Effector CD8-positive, alpha-beta T cell (primary cell): ENCODE measurements at regions not wholly inside any gene's neighbourhood (a gene's known extent, or its start where the extent isn't known, plus 50 kb on each side); places are given as distances from the start of the nearest gene placed in this dataset.
"Not testable (repeated sequence)": the region's sequence is repeated elsewhere in the genome, so short reads cannot be mapped to it uniquely, and the experiment has no call there.

Experiments
- DNase-seq: peaks from one replicate; lab custom pipeline; 2025; lab: John Stamatoyannopoulos, UW

DNA sequence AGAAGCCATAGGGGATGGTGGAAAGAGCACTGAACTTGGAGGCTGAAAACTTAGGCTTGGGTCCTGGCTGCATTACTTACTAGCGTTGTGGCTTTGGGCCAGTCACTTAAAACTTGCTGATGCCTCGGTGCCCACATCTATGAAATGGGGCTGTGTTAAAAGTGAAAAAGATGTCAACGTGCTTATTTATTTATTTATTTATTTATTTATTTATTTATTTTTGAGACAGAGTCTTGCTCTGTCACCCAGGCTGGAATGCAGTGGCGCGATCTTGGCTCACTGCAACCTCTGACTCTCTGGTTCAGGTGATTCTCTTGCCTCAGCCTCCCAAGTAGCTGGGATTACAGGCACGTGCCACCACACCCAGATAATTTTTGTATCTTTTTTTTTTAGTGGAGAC is 94.3 kb downstream of the MRM1 start:
- not testable (repeated sequence) for DNase-seq

DNA sequence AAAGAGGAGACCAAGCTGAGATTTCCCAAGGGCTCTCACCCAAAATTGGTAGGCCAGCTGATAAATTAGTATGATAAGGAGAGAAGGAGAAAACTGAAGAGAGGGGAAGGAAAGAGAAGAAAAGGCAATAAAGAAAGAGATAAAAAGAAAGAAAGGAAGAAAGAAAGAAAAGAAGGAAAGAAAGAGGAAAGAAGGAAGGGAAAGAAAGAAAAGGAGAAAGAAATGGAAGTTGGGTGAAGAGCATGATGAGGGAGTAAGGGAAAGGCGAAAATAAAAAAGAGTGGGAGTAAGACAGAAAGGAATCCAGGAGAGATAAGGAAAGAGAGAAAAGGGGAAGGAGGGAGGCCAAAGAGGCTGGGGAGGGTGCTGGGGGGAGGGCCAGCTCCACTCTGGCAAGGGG is 95.4 kb downstream of the MRM1 start:
- DNase-seq: no peak

DNA sequence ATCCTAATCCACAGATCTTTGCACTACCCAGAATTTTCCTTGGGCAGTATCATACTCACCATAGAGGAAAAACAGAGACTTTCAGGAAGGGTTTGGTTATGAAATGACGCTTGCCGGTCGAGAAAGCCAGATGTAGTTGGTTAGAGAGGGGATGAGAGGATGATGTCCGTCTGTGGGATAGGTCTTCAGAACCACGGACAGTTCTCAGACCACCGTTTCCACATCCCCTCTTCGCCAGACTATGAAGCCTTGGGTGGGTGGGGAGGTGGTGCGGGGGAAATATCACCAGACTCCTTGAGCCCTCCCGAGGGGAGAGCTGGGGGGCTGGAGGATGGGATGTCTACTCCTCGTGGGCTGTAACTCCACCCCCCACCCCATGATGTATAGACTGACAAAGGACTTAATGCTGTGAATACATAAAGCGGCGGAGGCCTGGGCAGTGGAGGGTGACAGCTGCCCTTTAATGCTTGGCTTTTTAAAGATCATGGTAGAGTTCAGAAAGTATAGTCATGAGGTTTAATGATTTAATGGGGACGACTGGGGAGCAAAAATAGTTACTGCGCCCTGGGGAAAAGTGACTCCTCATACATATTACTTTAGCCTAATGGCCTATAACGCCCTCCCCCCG is 96.6 kb downstream of the MRM1 start:
- no peak for DNase-seq

DNA sequence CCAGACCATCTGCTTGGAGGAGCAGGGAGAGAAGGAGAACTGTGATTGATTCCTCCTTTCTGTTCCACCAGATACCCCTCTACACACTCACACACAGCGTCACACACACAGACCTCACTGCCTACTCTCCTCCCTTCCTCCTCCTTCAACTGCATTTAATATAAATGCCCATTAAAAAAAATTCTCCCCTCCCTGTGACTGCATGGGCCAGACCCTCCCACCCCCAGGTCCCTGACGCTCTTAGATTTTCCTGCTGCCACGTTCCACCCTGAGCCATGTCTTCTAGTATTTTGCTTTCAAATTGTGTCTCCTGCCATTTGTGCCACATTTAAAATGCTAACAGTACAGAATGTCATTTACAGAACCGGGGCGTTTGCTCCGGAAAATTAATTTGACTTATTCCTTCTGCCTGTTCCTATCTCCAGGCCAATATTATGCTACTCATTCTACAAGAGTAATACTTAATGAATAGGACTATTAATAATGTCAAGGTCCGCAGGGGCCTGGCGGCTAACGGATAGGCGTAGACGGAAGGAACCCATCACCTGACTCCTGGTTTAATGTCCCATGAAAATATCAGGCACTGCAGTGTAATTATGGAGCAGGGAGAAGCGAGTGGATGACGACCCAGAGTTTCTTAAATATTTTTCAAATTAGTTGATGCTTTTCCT is 100.2 kb downstream of the MRM1 start:
- DNase-seq: no peak

DNA sequence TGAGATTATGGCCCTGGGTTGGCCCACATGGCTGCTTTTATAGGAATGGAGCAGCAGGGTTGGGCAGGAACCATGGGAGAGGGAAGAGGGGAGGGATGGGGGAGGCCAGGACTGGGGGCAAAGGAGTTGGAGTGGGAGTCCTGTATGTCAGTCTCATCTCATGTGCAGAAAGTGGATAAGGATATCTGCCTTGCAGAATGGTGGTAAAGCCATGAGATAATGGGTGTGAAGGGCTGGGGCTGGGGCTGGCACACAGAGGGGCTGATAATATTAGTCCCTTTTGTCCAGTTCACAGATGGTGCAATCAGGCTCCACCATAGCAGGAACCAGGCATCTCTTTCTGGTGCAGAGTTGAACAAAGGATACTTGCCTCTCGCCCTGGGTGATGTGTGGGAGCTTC is 101.3 kb downstream of the MRM1 start:
- no peak for DNase-seq

DNA sequence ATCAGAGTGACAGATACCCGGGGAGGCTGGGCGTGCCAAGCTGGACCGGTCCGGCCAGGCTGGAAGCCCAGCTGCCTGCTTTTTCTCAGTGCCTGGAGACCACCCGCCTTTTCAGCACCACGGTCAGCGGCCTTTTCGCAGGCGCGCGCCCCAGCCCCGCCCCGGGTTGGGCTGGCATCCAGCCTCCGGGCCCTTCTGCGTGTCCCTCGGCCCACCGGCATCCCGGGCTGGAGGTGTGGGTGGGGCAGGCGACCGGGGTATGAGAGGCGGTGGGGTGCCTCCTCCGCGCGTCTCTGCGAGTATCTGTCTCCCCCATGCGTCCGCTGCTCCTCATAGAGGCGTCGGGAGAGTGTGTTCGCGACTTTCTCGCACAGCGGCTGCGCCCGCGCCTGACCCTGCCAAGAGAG is 102.5 kb downstream of the MRM1 start:
- DNase-seq: no peak

DNA sequence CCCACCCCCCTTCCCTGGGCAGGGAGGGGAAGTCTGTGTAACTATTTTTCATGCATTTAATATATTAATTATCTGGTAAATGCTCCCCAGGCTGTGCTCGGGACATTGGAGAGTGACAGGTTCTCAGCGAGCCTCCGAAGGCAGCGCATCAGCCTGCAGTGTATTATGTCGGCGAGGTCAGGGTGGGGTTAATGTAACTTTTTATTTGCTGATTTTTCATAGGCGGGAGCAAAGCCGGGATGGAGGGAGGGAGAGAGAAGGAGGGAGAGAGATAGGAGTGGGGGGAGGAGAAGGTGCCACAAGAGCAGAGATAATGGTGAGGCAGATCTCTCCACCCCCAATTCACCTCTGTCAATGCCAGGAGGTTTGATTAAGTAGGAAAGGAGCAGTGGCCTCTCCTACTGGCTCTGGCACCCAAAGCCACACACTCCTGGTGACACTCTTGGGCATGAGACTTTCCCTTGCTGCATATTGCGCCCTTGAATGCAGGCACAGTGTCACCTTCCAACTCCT is 104.0 kb downstream of the MRM1 start:
- DNase-seq: no peak

DNA sequence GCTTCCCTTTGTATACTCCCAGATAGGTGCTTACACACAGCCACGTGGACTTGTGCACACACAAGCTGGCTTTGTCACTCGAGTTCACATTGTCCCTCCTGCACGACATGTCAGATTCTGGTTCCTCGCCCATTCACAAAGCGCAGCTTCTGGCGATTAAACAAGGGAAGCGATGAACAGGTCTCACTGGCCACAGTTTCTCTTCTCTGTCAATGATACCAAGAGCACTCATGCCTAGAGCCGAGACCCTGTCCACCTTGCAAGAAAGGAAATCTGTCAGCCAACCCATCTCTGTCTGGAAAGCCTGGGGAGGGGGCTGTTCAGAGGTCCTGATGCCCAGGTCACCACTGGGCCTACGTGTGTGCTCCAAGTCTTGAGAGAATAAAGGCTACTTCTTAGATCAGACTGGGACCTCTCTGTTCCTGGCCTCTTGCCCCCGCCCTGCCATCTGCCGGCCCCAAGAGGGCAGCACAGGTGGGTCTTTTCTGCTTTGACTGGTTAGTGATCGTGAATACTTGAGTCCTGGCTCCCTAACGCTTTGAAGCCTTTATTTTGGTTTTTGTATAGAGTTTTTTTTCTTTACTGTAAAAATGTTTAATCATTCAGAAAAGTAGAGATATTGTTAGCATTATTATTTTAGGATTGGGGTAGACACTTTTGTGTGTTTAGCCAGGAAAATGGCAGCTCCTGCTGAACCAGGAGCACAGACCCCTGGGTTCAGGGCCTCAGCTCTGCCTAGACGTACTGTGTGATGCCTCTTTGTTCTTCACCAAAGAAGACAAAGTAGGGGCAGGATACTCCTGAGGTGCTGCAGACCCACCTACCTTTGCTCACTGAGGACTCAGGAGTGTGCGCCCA is 104.7 kb downstream of the MRM1 start:
- peak; percentile 6 for DNase-seq

DNA sequence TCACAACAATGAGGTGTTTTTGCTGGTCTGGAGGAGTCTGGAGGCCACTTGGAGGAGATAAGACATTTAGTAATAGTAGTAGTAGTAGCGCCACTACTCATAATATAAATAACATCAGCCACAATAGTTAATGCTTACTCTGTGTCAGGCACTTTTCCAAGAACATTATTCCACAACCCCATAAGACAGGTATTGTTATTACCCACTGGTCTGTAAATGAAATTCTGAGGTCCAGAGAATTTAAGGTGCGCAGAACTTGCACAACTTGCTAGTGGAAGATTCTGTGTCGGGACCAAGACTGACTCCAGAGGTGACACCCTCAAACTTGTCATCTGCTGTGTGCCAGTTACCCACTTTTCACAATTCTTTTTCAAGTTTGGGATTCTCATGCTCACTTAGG is 106.5 kb downstream of the MRM1 start:
- no peak for DNase-seq

DNA sequence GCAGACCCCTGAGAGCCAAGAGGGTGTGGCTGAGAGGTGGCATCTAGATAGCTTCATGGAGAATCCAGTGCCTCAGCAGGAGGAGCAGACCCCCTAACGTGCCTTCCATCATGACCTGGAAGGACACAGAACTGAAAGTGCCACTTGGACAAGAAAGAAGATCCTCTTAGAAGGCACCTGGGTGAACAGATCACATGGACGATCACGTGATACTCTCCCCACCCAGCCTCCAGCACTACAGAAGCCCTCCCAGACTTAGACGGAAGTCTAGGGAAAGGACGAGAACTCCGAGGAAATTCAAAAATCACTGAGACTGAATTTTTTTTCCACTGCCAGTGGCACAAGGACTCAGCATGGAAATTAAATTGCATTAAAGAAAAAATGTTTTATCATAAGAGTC is 113.4 kb downstream of the MRM1 start:
- no peak for DNase-seq

DNA sequence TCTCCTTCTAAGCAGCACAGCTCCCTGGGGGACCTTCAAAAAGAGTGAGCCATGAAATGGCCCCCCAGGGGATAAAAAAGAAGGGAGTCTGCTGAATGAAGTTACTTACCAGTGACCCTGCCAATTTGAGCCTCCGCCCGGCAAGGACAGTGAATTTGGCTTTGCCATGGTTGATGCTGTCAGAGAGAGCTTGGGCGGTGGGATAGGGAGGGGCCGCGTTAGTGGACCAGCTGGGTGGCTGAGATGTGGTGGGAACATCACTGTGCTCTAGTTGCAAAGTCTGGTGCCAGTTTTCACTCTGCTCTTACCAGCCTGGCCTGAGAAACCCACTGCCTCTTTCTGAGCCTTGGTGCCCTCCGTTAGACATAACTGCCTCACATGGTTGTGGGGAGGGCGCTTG is 114.6 kb downstream of the MRM1 start:
- no peak for DNase-seq

DNA sequence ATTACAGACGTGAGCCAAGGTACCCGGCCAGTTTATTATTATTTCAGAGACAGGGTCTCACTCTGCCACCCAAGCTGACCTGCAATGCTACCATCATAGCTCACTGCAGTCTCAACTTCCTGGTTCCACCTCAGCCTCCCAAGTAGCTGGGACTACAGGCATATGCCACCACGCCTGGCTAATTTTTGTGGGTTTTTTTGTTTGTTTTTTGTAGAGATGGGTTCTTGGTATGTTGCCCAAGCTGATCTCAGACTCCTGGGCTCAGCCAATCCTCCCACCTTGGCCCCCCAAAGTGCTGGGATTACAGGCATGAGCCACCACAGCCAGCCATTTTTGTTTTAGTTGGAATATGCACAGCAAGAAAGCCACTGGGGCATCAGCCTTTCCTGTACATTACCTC is 115.7 kb downstream of the MRM1 start:
- no peak for DNase-seq

DNA sequence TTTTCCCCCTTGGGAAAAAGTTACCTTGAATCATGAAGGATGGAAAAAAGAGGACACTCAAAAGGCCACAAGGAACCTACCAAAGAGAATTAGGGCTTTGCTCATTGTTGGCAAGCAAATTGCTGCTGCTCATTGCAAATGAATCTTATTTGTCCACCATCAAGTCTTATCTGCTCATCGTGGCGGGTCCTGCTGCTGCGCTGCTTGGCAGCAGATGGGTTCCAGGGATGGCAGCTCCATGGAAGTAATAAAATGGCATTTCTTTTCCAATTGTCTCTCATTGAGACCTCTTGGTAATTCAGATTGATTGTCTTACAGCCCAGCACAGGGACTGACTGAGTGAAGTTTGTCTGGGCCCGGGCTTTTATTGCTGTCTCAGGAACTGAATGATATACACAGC is 118.7 kb downstream of the MRM1 start:
- no peak for DNase-seq

DNA sequence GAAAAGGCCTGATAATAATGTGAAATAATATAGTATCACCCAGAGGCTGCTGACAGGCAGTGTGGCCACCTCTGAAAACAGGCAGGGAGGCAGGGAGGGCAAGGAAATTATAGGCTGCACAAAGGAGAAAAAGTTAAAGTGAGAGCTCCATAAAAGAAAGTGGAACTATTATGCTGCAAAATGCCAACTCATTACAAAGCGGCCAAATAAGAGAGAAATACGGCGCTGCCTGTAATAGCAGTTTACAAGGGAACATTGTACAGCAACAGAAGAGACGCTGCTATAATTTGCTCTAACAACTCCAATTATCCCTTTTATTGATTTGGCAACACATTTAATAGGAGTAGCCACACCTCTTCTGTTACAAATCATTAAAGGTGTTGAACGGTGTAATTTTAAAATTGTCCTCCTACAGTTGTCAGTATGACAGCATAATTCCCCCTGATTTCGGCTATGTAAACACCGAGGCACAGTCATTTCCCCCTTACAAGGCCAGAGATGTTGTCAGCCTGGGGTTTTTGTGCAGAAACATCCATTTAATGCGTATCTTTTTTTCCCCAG is 120.3 kb downstream of the MRM1 start:
- no peak for DNase-seq

DNA sequence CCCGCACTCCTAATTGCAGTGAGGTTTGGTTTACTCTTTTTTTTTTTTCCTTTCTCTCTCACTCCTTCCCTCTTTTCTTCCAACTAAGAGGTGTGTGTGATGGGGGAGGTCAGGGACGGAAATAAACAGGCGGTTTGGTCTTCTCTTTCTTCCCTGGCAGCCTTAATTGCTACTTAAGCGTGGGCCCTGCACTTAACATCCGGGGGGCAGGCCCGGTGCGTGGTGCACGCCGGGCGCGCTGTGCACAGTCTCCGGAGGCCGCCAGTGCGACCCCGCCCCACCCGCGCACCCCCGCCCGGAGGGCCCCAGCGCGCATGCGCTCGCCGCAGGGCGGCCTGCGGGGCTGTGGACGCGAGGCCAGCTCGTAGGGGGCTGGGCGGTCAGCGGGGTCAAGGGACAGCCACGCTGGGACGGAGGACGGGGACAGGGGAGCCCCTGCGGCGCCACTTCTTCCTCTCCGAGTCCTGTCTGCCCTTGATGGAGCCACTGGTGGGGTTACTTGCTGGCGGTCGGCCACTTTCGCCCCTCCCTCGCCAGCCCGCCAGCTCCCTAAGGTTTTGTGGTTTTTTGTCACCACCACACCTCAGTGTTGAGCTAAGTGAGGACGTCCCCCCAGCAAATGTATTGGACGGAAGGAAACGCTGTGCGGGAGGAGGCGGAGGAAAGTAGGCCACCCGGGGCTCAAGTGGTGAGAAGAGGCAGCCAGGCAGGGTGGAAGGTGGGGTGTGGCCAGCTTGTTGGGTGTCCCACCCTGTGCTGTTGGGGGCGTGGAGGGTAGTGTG is 120.9 kb downstream of the MRM1 start:
- peak; percentile 54 for DNase-seq

DNA sequence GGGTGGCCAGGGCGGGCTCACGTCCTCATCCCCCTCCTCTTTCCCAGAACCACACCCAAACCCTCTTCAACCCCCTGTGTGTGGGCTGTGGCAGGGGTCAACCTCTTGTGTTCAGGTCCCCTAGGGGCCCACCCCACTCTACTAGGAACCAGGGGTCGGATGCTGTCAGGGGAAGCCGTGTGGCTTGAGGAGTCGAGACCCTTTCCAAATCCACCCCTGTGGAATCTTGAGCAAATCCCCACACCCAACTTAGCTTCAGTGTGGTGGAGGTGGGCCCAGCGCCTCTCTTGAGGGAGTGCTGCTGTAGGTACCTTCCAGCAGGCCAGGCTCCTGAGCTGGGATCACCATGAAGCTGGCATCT is 121.5 kb downstream of the MRM1 start:
- no peak for DNase-seq

DNA sequence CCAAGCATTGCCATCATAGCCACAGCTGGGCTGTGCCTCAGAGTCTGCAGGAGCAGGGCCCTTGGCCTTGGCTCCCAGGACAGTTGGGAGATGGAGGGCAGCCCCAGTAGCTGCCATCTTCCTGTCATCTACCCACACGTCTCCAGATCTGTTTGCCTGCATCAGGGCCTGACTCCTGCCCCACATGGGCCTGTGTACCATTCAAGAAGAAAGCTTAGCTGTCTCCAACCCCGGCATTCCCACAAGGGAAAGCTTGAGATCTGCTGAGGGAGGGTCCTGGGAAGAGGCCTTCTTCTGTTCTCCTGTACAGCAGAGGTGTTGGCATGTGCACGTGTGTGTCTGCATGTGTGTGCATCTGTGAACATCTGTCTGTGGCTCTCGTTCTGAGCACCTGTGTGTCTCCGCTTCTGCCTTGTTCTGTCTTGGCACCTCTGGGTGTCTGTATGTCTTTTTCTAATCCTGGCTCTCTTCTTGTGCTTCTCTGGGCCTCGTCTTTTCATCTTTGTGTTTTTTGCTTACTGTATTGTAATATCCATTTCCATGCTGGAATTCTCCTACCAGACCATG is 122.2 kb downstream of the MRM1 start:
- no peak for DNase-seq

DNA sequence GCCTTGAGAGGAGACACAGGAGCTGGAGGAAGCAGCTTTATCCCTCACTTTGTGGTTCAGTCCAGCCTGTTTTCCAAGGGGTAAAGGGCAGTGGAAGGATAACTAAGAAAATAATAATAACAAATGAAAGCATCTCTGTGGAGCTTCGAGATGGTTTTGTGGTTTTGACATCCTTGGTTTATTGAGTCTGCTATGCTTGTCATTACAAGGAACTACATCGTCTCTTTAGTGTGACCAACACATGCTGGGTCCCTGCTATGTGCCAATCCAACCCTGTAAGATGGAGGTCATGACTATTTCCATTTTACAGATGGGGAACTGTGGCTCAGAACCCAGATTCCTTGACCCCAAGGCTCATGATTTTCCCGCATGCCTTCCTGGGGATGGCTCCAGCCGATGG is 124.8 kb downstream of the MRM1 start:
- no peak for DNase-seq

DNA sequence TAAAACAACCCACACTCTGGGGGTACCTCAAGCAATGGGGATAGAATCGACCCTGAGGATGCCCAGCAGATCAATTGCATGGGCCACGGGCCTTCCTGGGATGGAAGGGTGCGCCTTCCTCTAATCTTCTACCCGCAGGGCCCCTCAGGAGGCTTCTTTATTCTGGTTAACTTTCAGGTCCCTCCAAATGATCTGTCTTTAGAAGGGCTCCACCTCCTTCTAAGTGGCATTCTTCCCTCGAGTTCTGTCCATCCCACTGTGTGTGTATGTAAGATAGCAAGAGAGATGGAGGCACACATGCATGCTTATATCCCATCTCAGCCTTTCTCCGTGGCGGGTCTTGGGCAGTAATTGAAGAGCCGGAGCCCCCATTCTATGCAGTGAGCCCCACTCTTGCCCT is 125.7 kb downstream of the MRM1 start:
- no peak for DNase-seq

DNA sequence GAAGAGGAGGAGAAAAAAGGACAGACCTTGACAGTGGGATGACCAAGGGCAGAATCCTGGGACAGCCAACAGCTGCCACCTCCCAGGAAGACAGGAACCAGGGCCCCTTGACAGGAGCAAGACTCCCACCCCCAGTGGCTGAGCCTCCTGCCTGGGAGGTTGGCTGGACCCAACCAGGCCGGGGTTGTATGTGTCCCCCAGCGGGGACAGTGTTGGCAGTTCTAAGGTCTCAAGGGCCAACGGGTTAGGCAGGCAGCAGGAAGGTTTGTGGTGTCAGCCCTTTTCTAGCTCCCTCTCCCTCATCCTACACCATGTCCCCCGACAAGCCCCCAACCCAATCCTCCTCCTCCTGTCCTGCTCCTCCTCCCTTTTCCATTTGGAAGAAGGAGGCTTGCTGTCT is 126.2 kb downstream of the MRM1 start:
- DNase-seq: no peak
